ENCODE measurements at regions not wholly inside any gene's neighbourhood (a gene's known extent, or its start where the extent isn't known, plus 50 kb on each side); places are given as distances from the start of the nearest gene placed in this dataset.

- no peaks in the 10 kb centered on the region for H3K27me3 ChIP-seq (ENCODE audit: insufficient read depth, low read length, poor library complexity)
- H3K79me2 ChIP-seq (ENCODE audit: insufficient read depth, low read length), result no peaks in the 10 kb centered on the region
- no peak overlapping the region for H3K4me3 ChIP-seq (ENCODE audit: low read depth in 1 of 2, low read length in 2 of 2)
- no peak overlapping the region for H2AFZ ChIP-seq (ENCODE audit: low read depth, low read length)
- H3K9ac ChIP-seq (ENCODE audit: low read depth, low read length), result no peak overlapping the region
- H3K4me1 ChIP-seq (ENCODE audit: insufficient read depth, low read length), result peaks cover 20% of the 10 kb centered on the region
- H3K27ac ChIP-seq (ENCODE audit: low read length), result no peak overlapping the region
- no peaks in the 10 kb centered on the region for H3K36me3 ChIP-seq (ENCODE audit: insufficient read depth, low read length)
- no peak for ATAC-seq (ENCODE audit: insufficient read depth, low read depth)
- no peak for TF ChIP-seq CTCF (IDR thresholded peaks at IDR 0.05; ENCODE audit: borderline replicate concordance, extremely low read depth, low read length, poor library complexity, severe bottlenecking)
- TF ChIP-seq EZH2 (IDR thresholded peaks at IDR 0.05; ENCODE audit: borderline replicate concordance, low read depth, low read length, severe bottlenecking), result no peak
- no peak for DNase-seq
- H3K4me2 ChIP-seq (ENCODE audit: insufficient read depth, low read length), result no peak overlapping the region
- H4K20me1 ChIP-seq (ENCODE audit: insufficient read depth, low read length), result no peaks in the 10 kb centered on the region
- no peaks in the 10 kb centered on the region for H3K9me3 ChIP-seq (ENCODE audit: insufficient read depth, low read length, severe bottlenecking)
Observed at GRCh38 chr1:100609849-100610248, 71.9 kb downstream of the GPR88 start.

GRCh38 chr1:100611086-100611485, 73.1 kb downstream of the GPR88 start:
- Histone ChIP-seq H3K36me3 (ENCODE audit: insufficient read depth, low read length) (no peaks in the 10 kb centered on the region), H3K4me2 (ENCODE audit: insufficient read depth, low read length) (no peak overlapping the region), H3K9me3 (ENCODE audit: insufficient read depth, low read length, severe bottlenecking) (no peaks in the 10 kb centered on the region), H3K4me1 (ENCODE audit: insufficient read depth, low read length) (peaks cover 32% of the 10 kb centered on the region), H3K79me2 (ENCODE audit: insufficient read depth, low read length) (no peaks in the 10 kb centered on the region), H3K9ac (ENCODE audit: low read depth, low read length) (no peak overlapping the region), H3K27ac (ENCODE audit: low read length) (no peak overlapping the region), H2AFZ (ENCODE audit: low read depth, low read length) (no peak overlapping the region), H3K27me3 (ENCODE audit: insufficient read depth, low read length, poor library complexity) (no peaks in the 10 kb centered on the region), H3K4me3 (ENCODE audit: low read depth in 1 of 2, low read length in 2 of 2) (no peak overlapping the region), H4K20me1 (ENCODE audit: insufficient read depth, low read length) (no peaks in the 10 kb centered on the region)
- ATAC-seq (ENCODE audit: insufficient read depth, low read depth), result no peak
- DNase-seq, result no peak
- TF ChIP-seq EZH2 (IDR thresholded peaks at IDR 0.05; ENCODE audit: borderline replicate concordance, low read depth, low read length, severe bottlenecking), result no peak
- no peak for TF ChIP-seq CTCF (IDR thresholded peaks at IDR 0.05; ENCODE audit: borderline replicate concordance, extremely low read depth, low read length, poor library complexity, severe bottlenecking)

GRCh38 chr1:100612540-100612939, 74.6 kb downstream of the GPR88 start:
- H3K9me3 ChIP-seq (ENCODE audit: insufficient read depth, low read length, severe bottlenecking), result no peaks in the 10 kb centered on the region
- no peak overlapping the region for H3K9ac ChIP-seq (ENCODE audit: low read depth, low read length)
- H3K4me3 ChIP-seq (ENCODE audit: low read depth in 1 of 2, low read length in 2 of 2), result no peak overlapping the region
- no peaks in the 10 kb centered on the region for H4K20me1 ChIP-seq (ENCODE audit: insufficient read depth, low read length)
- DNase-seq, result no peak
- H3K27me3 ChIP-seq (ENCODE audit: insufficient read depth, low read length, poor library complexity), result no peaks in the 10 kb centered on the region
- TF ChIP-seq CTCF (IDR thresholded peaks at IDR 0.05; ENCODE audit: borderline replicate concordance, extremely low read depth, low read length, poor library complexity, severe bottlenecking) (no peak), EZH2 (IDR thresholded peaks at IDR 0.05; ENCODE audit: borderline replicate concordance, low read depth, low read length, severe bottlenecking) (no peak)
- H3K4me1 ChIP-seq (ENCODE audit: insufficient read depth, low read length), result peaks cover 33% of the 10 kb centered on the region
- ATAC-seq (ENCODE audit: insufficient read depth, low read depth), result no peak
- no peaks in the 10 kb centered on the region for H3K79me2 ChIP-seq (ENCODE audit: insufficient read depth, low read length)
- H2AFZ ChIP-seq (ENCODE audit: low read depth, low read length), result no peak overlapping the region
- H3K36me3 ChIP-seq (ENCODE audit: insufficient read depth, low read length), result no peaks in the 10 kb centered on the region
- H3K4me2 ChIP-seq (ENCODE audit: insufficient read depth, low read length), result no peak overlapping the region
- H3K27ac ChIP-seq (ENCODE audit: low read length), result no peak overlapping the region

Measured in DND-41 (cell line).